Naive B cell (primary cell): ENCODE measurements at regions not wholly inside any gene's neighbourhood (a gene's known extent, or its start where the extent isn't known, plus 50 kb on each side); places are given as distances from the start of the nearest gene placed in this dataset.
A peak's percentile ranks its signal among the peaks of the same experiment; 100 is the strongest.

Experiments
- ATAC-seq, 2 donors: fragments of 150-1000 bp; cut with Tn5 transposase; 2 replicates each; pipeline ENCODE4 v1.10.0; 2021; ENCODE audit warnings: low read depth in 2 of 2, mild to moderate bottlenecking in 2 of 2, moderate library complexity in 2 of 2
- DNase-seq: peaks from one replicate; pipeline ENCODE4 v3.0.0; 2022
- H3K27ac Mint-ChIP-seq, 6 donors: one replicate each; pipeline ENCODE4 v1.8.0; 2020 to 2022; ENCODE audit warnings: mild to moderate bottlenecking in 6 of 6, mixed read lengths in 6 of 6, moderate library complexity in 5 of 6, inconsistent platforms in 2 of 6
- H3K27me3 Mint-ChIP-seq, 3 donors: one replicate each; pipeline ENCODE4 v1.8.0; 2021 to 2022; ENCODE audit warnings: mixed read lengths in 3 of 3, mild to moderate bottlenecking in 1 of 3
- H3K36me3 Mint-ChIP-seq, 2 donors: one replicate each; pipeline ENCODE4 v1.8.0; 2020 to 2022; ENCODE audit warnings: mixed read lengths in 2 of 2, inconsistent platforms in 1 of 2, mild to moderate bottlenecking in 1 of 2
- H3K4me1 Mint-ChIP-seq, 3 donors: one replicate each; pipeline ENCODE4 v1.8.0; 2020 to 2022; ENCODE audit warnings: mixed read lengths in 3 of 3, inconsistent platforms in 1 of 3, mild to moderate bottlenecking in 1 of 3, moderate library complexity in 1 of 3
- H3K4me3 Mint-ChIP-seq, 8 donors: one replicate each; pipeline ENCODE4 v1.8.0; 2020 to 2022; ENCODE audit warnings: mild to moderate bottlenecking in 8 of 8, mixed read lengths in 8 of 8, moderate library complexity in 8 of 8, inconsistent platforms in 2 of 8
- H3K9me3 Mint-ChIP-seq, 7 donors: one replicate each; pipeline ENCODE4 v1.8.0; 2020 to 2022; ENCODE audit warnings: mixed read lengths in 7 of 7, mild to moderate bottlenecking in 5 of 7, inconsistent platforms in 2 of 7, moderate library complexity in 1 of 7

GRCh38 chr21:16840538-16840937 lies 672.3 kb upstream of the CXADR start:
- H3K4me1 Mint-ChIP-seq, result no peaks in the 10 kb centered on the region
- peaks cover 0 to 8% (median 1%) of the 10 kb centered on the region in 7 donors for H3K9me3 Mint-ChIP-seq
- DNase-seq, result no peak
- no peaks in the 10 kb centered on the region for H3K27me3 Mint-ChIP-seq
- no peak for ATAC-seq
- H3K27ac Mint-ChIP-seq, result peak overlapping the region in 1 of 6 donors; percentile 54
- H3K4me3 Mint-ChIP-seq, result no peak overlapping the region
- H3K36me3 Mint-ChIP-seq, result no peaks in the 10 kb centered on the region

- Mint-ChIP-seq H3K27me3 (no peaks in the 10 kb centered on the region), H3K4me3 (no peak overlapping the region), H3K9me3 (peaks cover 0 to 8% (median 1%) of the 10 kb centered on the region in 7 donors), H3K4me1 (no peaks in the 10 kb centered on the region), H3K36me3 (no peaks in the 10 kb centered on the region), H3K27ac (no peak overlapping the region)
- DNase-seq (no peak), ATAC-seq (no peak)
Observed at GRCh38 chr21:16841975-16842695, 670.7 kb upstream of the CXADR start.

GRCh38 chr21:16842696-16843035 lies 670.2 kb upstream of the CXADR start:
- ATAC-seq (no peak), DNase-seq (no peak)
- Mint-ChIP-seq H3K27ac (no peak overlapping the region), H3K4me1 (no peaks in the 10 kb centered on the region), H3K4me3 (no peak overlapping the region), H3K36me3 (no peaks in the 10 kb centered on the region), H3K27me3 (no peaks in the 10 kb centered on the region), H3K9me3 (peaks cover 0 to 8% (median 1%) of the 10 kb centered on the region in 7 donors)

- no peak for ATAC-seq
Observed at GRCh38 chr21:16847211-16847610, 665.6 kb upstream of the CXADR start.

GRCh38 chr21:16851054-16851453 lies 661.8 kb upstream of the CXADR start:
- Mint-ChIP-seq H3K27ac (no peak overlapping the region), H3K4me1 (no peaks in the 10 kb centered on the region), H3K36me3 (peaks cover 0 to 8% of the 10 kb centered on the region in 2 donors), H3K9me3 (peaks cover 8 to 19% (median 10%) of the 10 kb centered on the region in 7 donors), H3K4me3 (no peak overlapping the region), H3K27me3 (no peaks in the 10 kb centered on the region)
- DNase-seq, result no peak
- no peak for ATAC-seq

More at GRCh38 chr21:16847211-16847610, 665.6 kb upstream of the CXADR start:
- Mint-ChIP-seq H3K9me3 (peaks cover 0 to 8% (median 1%) of the 10 kb centered on the region in 7 donors), H3K4me3 (no peak overlapping the region), H3K4me1 (no peaks in the 10 kb centered on the region), H3K27ac (no peak overlapping the region), H3K36me3 (no peaks in the 10 kb centered on the region), H3K27me3 (no peaks in the 10 kb centered on the region)
- no peak for DNase-seq

- Mint-ChIP-seq H3K4me3 (no peak overlapping the region), H3K36me3 (peaks cover 0 to 8% of the 10 kb centered on the region in 2 donors), H3K9me3 (peaks cover 9 to 35% (median 16%) of the 10 kb centered on the region in 7 donors), H3K4me1 (no peaks in the 10 kb centered on the region), H3K27me3 (no peaks in the 10 kb centered on the region), H3K27ac (no peak overlapping the region)
- DNase-seq (no peak), ATAC-seq (no peak)
Observed at GRCh38 chr21:16855164-16855667, 657.6 kb upstream of the CXADR start.

- no peak overlapping the region for H3K4me3 Mint-ChIP-seq
- H3K4me1 Mint-ChIP-seq, result no peaks in the 10 kb centered on the region
- H3K9me3 Mint-ChIP-seq, result peaks cover 0 to 16% (median 4%) of the 10 kb centered on the region in 7 donors
- no peak for DNase-seq
- no peak overlapping the region for H3K27ac Mint-ChIP-seq
- no peaks in the 10 kb centered on the region for H3K36me3 Mint-ChIP-seq
- no peaks in the 10 kb centered on the region for H3K27me3 Mint-ChIP-seq
- no peak for ATAC-seq
Observed at GRCh38 chr21:16863362-16863905, 649.4 kb upstream of the CXADR start.

GRCh38 chr21:16863908-16864307 lies 648.9 kb upstream of the CXADR start:
- Mint-ChIP-seq H3K4me3 (no peak overlapping the region), H3K27ac (no peak overlapping the region), H3K4me1 (no peaks in the 10 kb centered on the region), H3K27me3 (no peaks in the 10 kb centered on the region), H3K36me3 (no peaks in the 10 kb centered on the region), H3K9me3 (peaks cover 0 to 16% (median 2%) of the 10 kb centered on the region in 7 donors)
- DNase-seq (no peak), ATAC-seq (no peak)

GRCh38 chr21:16865632-16866031 lies 647.2 kb upstream of the CXADR start:
- no peaks in the 10 kb centered on the region for H3K36me3 Mint-ChIP-seq
- no peak overlapping the region for H3K4me3 Mint-ChIP-seq
- DNase-seq (no peak), ATAC-seq (no peak)
- H3K27me3 Mint-ChIP-seq, result no peaks in the 10 kb centered on the region
- H3K4me1 Mint-ChIP-seq, result no peaks in the 10 kb centered on the region
- peaks cover 0 to 20% (median 0%) of the 10 kb centered on the region in 7 donors for H3K9me3 Mint-ChIP-seq
- H3K27ac Mint-ChIP-seq, result no peak overlapping the region

- Mint-ChIP-seq H3K27ac (no peak overlapping the region), H3K4me3 (no peak overlapping the region), H3K4me1 (no peaks in the 10 kb centered on the region), H3K9me3 (peaks cover 0 to 20% (median 0%) of the 10 kb centered on the region in 7 donors), H3K27me3 (no peaks in the 10 kb centered on the region), H3K36me3 (no peaks in the 10 kb centered on the region)
- DNase-seq, result no peak
- no peak for ATAC-seq
Observed at GRCh38 chr21:16866851-16867250, 646.0 kb upstream of the CXADR start.

- Mint-ChIP-seq H3K27ac (no peak overlapping the region), H3K4me1 (no peaks in the 10 kb centered on the region), H3K36me3 (no peaks in the 10 kb centered on the region), H3K4me3 (no peak overlapping the region), H3K27me3 (no peaks in the 10 kb centered on the region), H3K9me3 (peaks cover 0 to 15% (median 2%) of the 10 kb centered on the region in 7 donors)
- no peak for ATAC-seq
- DNase-seq, result no peak
Observed at GRCh38 chr21:16870103-16870502, 642.7 kb upstream of the CXADR start.

GRCh38 chr21:16872616-16873015 lies 640.2 kb upstream of the CXADR start:
- peaks cover 0 to 9% (median 2%) of the 10 kb centered on the region in 7 donors for H3K9me3 Mint-ChIP-seq
- no peak for DNase-seq
- H3K27me3 Mint-ChIP-seq, result no peaks in the 10 kb centered on the region
- H3K4me3 Mint-ChIP-seq, result no peak overlapping the region
- no peaks in the 10 kb centered on the region for H3K36me3 Mint-ChIP-seq
- no peaks in the 10 kb centered on the region for H3K4me1 Mint-ChIP-seq
- no peak for ATAC-seq
- no peak overlapping the region for H3K27ac Mint-ChIP-seq

- Mint-ChIP-seq H3K27ac (no peak overlapping the region), H3K4me3 (no peak overlapping the region), H3K9me3 (peaks cover 0 to 9% (median 2%) of the 10 kb centered on the region in 7 donors), H3K36me3 (no peaks in the 10 kb centered on the region), H3K27me3 (no peaks in the 10 kb centered on the region), H3K4me1 (no peaks in the 10 kb centered on the region)
- no peak for DNase-seq
- no peak for ATAC-seq
Observed at GRCh38 chr21:16873176-16873575, 639.7 kb upstream of the CXADR start.

- Mint-ChIP-seq H3K27me3 (no peaks in the 10 kb centered on the region), H3K36me3 (no peaks in the 10 kb centered on the region), H3K4me3 (no peak overlapping the region), H3K4me1 (no peaks in the 10 kb centered on the region), H3K9me3 (peaks cover 0 to 9% (median 2%) of the 10 kb centered on the region in 7 donors), H3K27ac (no peak overlapping the region)
- no peak for DNase-seq
- ATAC-seq, result no peak
Observed at GRCh38 chr21:16873596-16873995, 639.2 kb upstream of the CXADR start.
